Hippocampal formation (tissue), 2 donors: ENCODE measurements at regions not wholly inside any gene's neighbourhood (a gene's known extent, or its start where the extent isn't known, plus 50 kb on each side); places are given as distances from the start of the nearest gene placed in this dataset.

Experiments used
- DNase-seq, 2 donors: peaks; one replicate each; lab custom pipeline; 2025; lab: John Stamatoyannopoulos, UW

GRCh38 chr11:134532921-134533421 lies 120.9 kb upstream of the B3GAT1 start:
- DNase-seq, result no peak

GRCh38 chr11:134532131-134532920 lies 120.3 kb upstream of the B3GAT1 start:
- no peak for DNase-seq

DNA sequence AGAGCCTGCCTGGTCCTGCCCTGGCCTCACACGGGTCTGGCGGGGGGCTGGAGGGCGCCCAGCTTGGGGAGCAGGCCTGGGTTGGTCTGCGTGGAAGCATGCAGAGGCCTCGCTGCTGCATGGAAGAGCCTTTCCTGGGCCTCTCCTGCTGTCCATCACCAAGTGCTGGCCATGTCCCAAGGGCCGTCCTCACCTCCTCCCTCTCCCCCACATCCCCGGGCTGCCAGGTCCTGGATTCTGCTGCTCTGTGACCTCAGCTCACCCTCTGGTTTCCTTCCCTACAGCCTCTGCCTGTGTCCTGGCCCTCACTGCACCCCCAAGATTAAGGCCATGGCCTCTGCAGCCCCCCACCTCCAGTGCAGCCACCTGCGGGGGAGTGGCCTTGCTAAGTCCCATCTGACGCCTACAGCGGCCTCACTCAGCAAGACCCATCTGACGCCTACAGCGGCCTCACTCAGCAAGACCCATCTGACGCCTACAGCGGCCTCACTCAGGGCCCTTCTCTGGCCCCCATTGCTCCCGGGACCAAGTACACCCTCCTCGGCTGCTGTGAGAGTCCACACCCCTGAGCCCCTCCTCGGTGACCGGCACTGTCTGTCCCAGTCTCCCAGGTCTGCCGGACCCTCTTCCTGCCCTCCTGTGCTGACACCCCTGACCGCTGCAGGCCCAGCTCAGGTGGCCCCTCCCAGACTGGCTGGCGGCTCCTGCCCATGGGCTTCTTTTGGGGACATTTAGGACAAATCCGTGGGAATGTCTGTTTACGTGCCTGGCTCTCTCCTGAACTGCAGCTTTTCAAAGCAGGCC lies 119.5 kb upstream of the B3GAT1 start:
- DNase-seq, result no peak

DNA sequence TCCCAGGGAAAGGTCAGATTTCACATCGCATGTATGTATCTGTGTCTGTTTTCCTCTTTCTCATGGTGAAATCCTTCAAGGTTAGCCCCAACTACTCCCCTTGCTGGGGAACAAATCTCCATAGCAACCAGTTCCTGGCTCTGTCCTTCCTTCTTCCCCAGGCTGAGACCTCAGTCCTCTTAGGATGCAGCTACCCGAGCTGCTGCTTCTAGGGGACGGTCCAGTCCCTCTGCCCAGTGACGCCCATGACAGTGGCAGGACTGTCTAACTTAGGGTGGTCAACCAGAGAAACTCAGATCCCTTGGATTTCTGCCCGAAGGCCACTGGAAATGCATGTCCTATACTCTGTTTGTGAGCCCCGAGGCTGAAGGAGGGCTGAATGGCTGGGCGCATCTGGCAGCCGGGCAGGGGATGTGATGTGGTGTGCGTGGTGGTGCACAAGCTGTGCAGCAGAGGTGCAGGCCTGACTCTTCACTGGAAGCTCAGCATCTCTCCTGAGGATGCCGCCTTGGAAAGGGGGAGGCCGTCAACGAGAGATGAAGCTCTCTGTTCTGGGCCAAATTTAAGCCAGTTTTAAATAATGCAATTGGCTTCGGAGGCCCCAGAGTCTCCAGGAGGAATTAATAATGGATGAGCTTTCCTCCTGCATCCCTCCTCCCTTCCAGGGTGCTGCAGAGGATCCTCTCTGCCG lies 118.7 kb upstream of the B3GAT1 start:
- no peak for DNase-seq

DNA sequence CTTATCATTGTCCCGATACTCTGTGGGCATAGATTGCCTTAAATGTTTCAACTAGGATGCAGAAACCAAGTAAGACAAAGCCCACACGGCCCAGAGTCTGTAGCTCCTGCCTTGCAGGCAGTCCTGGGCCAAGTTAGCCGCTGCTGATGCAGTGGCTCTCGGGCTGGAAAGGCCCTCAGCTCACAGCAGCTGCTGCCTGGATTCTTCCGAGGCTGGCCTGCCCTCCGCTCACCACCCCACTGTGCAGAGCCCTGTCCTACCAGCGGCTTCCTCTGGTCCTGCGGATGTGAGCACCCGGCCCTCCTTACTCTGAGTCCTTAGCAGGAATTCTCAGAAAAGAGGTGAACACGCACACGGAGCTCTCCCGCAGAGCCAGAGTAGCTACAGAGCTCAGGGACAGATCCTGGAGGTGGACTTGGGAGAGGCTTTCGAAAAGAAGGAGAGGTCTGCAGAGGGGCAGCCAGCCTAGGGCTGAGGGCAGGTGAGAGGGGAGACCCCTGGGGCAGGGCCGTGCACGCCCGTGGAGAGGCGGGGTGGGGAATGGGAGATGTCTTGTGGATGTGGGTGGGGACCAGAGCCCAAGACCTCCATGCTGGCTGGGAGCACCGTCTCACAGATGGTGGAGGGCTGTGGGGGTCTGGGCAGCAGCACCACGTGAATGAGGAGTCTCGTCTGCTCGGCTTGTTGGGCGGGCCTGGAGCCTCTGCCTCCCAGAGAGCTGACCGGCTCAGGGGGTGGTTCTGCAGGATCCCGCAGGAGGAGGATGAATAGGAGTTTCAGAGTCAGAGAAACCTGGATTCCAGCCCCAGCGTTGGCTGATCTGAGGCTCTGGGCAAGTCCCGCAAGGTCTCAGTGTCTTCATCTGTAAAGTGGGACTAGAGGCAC lies 117.4 kb upstream of the B3GAT1 start:
- no peak for DNase-seq

GRCh38 chr11:134528453-134528852 lies 116.4 kb upstream of the B3GAT1 start:
- no peak for DNase-seq

DNA sequence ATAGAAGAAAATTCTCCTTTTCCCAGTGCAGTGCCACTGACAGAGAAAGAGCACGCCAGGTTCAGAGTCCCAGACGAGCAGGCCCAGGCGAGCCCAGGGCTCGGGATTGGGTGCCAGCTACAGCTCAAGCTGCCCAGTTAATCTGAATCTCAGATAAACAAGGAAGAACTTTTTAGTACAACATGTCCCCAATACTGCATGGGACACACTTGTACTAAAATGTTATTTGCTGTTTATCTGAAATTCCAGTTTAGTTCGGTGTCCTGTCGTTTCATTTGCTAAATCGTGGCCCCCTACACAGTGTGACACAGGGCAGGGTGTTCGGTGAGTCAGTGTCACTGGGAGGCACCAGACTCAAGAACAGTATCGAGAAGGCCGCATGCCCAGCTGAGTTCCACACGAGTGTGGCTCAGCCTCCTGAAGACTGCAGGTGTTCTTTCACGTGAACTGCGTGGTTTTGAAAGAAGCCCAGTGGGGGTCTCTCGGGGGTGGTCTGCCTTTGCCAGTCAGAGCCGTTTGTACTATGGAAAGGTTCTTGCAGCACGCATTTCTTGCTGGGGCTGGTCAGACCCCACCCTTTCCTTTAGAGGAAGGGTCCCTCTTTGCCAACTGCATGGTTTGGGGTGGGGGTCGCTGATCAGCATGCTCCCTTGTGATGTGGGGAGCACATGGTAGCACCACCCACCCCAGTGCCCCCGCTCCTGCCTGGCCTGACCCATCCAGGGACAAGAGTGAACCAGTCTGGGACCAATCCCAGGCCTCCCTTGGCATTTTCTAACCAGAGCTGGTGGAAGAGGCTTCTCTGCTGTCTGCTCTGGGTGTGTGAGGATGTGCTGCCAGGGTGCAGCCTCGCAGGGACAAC lies 115.6 kb upstream of the B3GAT1 start:
- DNase-seq, result no peak

GRCh38 chr11:134524896-134525845 lies 113.1 kb upstream of the B3GAT1 start:
- DNase-seq, result no peak

DNA sequence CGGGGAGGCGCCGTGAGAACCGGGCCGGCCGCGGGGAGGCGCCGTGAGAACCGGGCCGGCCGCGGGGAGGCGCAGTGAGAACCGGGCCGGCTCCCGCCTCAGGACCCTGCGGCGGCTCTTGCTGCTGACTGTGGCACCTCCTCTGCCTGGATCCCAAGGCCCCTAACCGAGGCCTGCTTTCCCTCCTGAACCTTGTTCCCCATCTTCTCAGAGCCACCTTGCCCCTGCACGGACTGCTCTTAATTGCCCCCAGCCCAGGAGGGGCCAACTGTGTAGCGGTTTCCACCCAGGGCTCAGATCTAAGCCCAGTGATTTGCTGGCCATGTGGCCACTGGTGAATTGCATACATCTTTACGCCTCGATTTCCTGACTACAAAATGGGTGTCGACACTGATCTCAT lies 112.2 kb upstream of the B3GAT1 start:
- DNase-seq, result no peak

- DNase-seq, result no peak
These were observed 110.9 kb upstream of the B3GAT1 start for GRCh38 chr11:134522782-134523570.

- DNase-seq, result no peak
These were observed 109.6 kb upstream of the B3GAT1 start for GRCh38 chr11:134521452-134522289.

- no peak for DNase-seq
These were observed 109.0 kb upstream of the B3GAT1 start for GRCh38 chr11:134521001-134521400.

DNA sequence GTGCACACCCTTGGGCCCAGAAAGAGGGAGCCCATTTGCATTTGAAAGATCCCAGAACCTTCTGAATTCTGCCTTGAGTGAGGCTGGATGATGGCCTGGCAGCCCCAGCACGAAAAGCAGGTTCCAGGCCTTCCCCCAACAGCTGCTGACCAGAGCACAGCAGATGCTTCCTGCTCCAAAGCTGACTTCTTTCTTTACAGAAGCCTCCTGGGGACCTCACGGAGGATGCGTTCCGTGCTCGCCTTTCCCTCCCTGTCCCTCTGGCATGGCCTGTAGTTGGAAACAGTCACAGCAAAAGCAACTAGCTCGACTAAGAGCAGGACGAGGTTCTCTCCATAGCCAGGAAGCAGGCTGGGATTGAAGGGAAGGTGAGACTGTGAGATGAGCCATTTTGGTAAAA lies 107.7 kb upstream of the B3GAT1 start:
- DNase-seq, result no peak

DNA sequence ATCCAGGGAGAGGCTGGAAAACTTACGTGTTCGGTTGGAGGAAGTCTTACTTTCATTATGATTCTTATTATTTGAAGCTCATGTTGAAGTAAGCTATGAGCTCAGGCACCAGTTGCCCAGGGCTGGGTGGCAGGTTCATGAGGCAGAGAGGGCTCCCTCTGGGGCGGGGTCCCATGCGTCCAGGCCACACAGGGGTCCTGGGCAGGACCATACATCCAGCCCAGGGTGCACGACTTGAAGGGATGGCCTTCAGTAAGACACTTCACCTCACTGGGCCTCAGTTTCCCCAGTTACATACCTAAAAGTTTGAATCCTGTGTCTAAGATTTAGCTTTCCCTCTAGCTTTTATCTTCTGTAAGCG lies 107.3 kb upstream of the B3GAT1 start:
- DNase-seq, result no peak

DNA sequence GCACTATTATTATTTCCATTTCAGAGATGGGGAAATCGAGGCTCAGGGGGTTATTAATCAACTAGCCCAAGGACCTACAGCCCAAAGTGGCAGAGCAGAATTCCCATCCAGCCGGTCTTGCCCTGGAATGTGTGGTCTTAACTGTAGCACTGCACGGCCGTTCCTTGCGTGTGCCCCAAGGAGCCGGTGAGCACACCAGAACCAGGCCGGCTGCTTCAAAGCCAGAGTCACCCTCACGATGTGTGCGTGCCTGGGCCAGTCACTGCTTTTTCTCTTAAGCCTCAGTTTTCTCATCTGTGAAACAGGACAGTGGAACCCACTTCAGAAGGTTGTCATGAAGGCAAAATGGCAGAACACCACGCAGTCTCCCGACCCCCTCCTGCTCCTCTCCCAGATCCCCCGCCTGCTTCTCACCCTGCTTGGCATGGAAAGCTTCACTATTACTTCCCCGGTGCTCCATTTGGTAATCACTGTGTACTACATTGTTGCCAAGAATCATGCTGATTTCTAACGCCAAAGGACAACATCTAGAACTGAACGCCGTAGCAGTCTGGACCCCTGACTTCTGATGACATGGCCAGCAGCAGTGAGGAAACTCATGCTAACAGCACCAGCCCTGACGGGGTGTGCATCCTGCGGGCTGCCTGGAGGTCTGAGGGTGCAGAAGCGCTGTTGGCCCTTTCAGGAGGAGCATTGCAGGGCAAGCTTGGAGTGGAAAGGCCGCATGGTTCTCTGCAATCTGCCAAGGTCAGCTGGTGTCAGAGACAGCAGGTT lies 106.8 kb upstream of the B3GAT1 start:
- no peak for DNase-seq

DNA sequence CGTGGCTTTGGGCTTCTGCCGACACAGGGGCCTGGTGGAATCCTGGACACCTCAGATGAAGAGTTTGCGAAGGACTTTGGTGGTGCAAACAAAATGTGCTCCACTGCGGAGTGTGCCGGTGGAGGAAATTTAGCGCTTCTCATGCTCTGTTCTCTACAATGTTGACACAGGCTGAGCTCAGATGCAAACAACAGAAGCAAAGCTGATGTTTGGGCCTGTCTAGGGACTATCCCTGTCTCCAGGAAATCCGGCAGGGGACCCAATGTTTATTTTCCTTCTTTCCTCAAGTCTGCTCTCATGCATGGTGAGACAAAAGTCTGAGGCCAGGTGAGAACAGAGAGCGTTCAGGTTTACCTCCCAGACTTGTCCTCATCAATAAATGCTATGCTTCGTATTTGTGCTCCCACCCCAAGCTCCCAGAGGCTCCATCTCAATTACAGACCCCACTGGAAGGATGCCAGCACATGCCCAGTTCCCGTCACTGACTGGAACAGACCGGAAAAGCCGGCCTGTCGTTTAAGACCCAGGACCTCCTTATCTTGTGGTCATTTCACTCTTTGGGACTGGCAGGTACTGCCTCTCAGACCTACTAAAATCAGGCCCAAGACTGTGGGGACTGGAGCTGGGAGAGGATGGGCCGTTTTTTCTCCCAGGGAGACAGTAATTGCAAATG lies 105.7 kb upstream of the B3GAT1 start:
- no peak for DNase-seq
